Adrenal gland (tissue), 9 donors: ENCODE measurements at regions not wholly inside any gene's neighbourhood (a gene's known extent, or its start where the extent isn't known, plus 50 kb on each side); places are given as distances from the start of the nearest gene placed in this dataset.

Source experiments
- DNase-seq, 7 donors: peaks; one replicate each; pipeline ENCODE4 v3.0.0-alpha.2; 2019 to 2020
- H3K27ac ChIP-seq, 5 donors: fragments of 200-600 bp; sonication (generic) in 4 of 5; 1 replicate in 3 of 5; 2 replicates in 2 of 5; pipeline versions ENCODE4 v1.5.1 to v1.8.0; 2016 to 2020; ENCODE audit warnings: mild to moderate bottlenecking in 1 of 5
- H3K27me3 ChIP-seq: fragments of 200-600 bp; 2 replicates; pipeline ENCODE4 v1.8.0; 2021
- H3K36me3 ChIP-seq, 2 donors: fragments of 200-600 bp; replicated peaks in 1 of 2; 1 replicate in 1 of 2; 2 replicates in 1 of 2; pipeline versions ENCODE4 v1.5.1 to v1.8.0; 2018 to 2022
- H3K4me1 ChIP-seq, 2 donors: fragments of 200-600 bp; replicated peaks in 1 of 2; 1 replicate in 1 of 2; 2 replicates in 1 of 2; pipeline versions ENCODE4 v1.5.1 to v1.8.0; 2018 to 2021
- H3K4me3 ChIP-seq, 4 donors: fragments of 200-600 bp; sonication (generic) in 3 of 4; one replicate each; pipeline ENCODE4 v1.5.1; 2016 to 2018
- H3K9me3 ChIP-seq, 3 donors: fragments of 200-600 bp; sonication (generic) in 1 of 3; replicated peaks in 1 of 3; 1 replicate in 2 of 3; 2 replicates in 1 of 3; pipeline versions ENCODE4 v1.5.1 to v1.8.0; 2016 to 2021
- POLR2A ChIP-seq, 2 donors: fragments of 450-650 bp; IDR thresholded peaks; one replicate each; pipeline ENCODE4 v1.6.1; 2017; ENCODE audit warnings: antibody characterized with exemption in 2 of 2, mild to moderate bottlenecking in 2 of 2, moderate library complexity in 1 of 2
- whole genome bisulfite sequencing, 4 donors: extraction: QIAGEN DNeasy Blood & Tissue Kit in 2 of 4; methylation state at CpG; one replicate each; pipeline versions ENCODE4 v1.1.5 to v1.1.7; 2013 to 2017; 5-methylcytosine and 5-hydroxymethylcytosine counted together
- intact Hi-C, 2 donors: fragments of 100-400 bp; cut with DNase I; formaldehyde crosslinking; loops; one replicate each; pipeline versions ENCODE4 v1.14.1 to v1.15.0; 2022 to 2023
- TF ChIP-seq, protein P1 (sequence below), 6 experiments: fragments of 450-650 bp in 4 of 6; fragments of 200-600 bp in 2 of 6; sonication (generic) in 1 of 6; IDR thresholded peaks; 1 replicate in 5 of 6; 2 replicates in 1 of 6; pipeline versions ENCODE4 v1.5.1 to v1.8.0; 2016 to 2021; ENCODE audit warnings: antibody characterized with exemption in 6 of 6, mild to moderate bottlenecking in 2 of 6, moderate library complexity in 1 of 6
- donor health status: healthy with polysubstance abuse.
- donor health status: Bipolar disorder and iron deficiency.
- donor health status: DM: yes; HTN: yes; CAD: no.
- donor health status: DM: no; HTN: no; CAD: no.
- donor health status: DM: no; HTN: no; CAD: no.

GRCh38 chr4:155569960-155570515, 96.6 kb upstream of the GUCY1A1 start:
- Histone ChIP-seq H3K9me3 (no peaks in the 10 kb centered on the region), H3K36me3 (no peaks in the 10 kb centered on the region), H3K27me3 (no peaks in the 10 kb centered on the region), H3K4me3 (no peak overlapping the region), H3K4me1 (no peaks in the 10 kb centered on the region), H3K27ac (no peak overlapping the region)
- DNase-seq, result no peak
- TF ChIP-seq, protein P1, sequence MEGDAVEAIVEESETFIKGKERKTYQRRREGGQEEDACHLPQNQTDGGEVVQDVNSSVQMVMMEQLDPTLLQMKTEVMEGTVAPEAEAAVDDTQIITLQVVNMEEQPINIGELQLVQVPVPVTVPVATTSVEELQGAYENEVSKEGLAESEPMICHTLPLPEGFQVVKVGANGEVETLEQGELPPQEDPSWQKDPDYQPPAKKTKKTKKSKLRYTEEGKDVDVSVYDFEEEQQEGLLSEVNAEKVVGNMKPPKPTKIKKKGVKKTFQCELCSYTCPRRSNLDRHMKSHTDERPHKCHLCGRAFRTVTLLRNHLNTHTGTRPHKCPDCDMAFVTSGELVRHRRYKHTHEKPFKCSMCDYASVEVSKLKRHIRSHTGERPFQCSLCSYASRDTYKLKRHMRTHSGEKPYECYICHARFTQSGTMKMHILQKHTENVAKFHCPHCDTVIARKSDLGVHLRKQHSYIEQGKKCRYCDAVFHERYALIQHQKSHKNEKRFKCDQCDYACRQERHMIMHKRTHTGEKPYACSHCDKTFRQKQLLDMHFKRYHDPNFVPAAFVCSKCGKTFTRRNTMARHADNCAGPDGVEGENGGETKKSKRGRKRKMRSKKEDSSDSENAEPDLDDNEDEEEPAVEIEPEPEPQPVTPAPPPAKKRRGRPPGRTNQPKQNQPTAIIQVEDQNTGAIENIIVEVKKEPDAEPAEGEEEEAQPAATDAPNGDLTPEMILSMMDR (IDR thresholded peaks at IDR 0.05), result no peak
- no peak for TF ChIP-seq POLR2A (IDR thresholded peaks at IDR 0.05)
- intact Hi-C loops, result no loop called here
- 61 to 76% (median 68%) methylated on average over 4 of the region's 4 CpGs for WGBS, 4 donors

- no peak for DNase-seq
- H3K36me3 ChIP-seq, result no peaks in the 10 kb centered on the region
- no peak overlapping the region for H3K4me3 ChIP-seq
- H3K4me1 ChIP-seq, result no peaks in the 10 kb centered on the region
- WGBS, 4 donors, result 54 to 88% (median 78%) methylated on average over 1 to 3 of the region's 3 CpGs
- intact Hi-C loops, result no loop called here
- no peak for TF ChIP-seq POLR2A (IDR thresholded peaks at IDR 0.05)
- TF ChIP-seq, protein P1 (IDR thresholded peaks at IDR 0.05), result no peak
- H3K27me3 ChIP-seq, result no peaks in the 10 kb centered on the region
- H3K9me3 ChIP-seq, result no peaks in the 10 kb centered on the region
- H3K27ac ChIP-seq, result no peak overlapping the region
These were observed 97.2 kb upstream of the GUCY1A1 start for GRCh38 chr4:155569471-155569870.

- Histone ChIP-seq H3K4me1 (no peaks in the 10 kb centered on the region), H3K9me3 (no peaks in the 10 kb centered on the region), H3K36me3 (no peaks in the 10 kb centered on the region), H3K27me3 (no peaks in the 10 kb centered on the region), H3K27ac (no peak overlapping the region), H3K4me3 (no peak overlapping the region)
- DNase-seq, result no peak
- WGBS, 4 donors, result 74 to 88% (median 82%) methylated on average over 4 of the region's 4 CpGs
- intact Hi-C loops, result no loop called here
- no peak for TF ChIP-seq POLR2A (IDR thresholded peaks at IDR 0.05)
- TF ChIP-seq, protein P1 (IDR thresholded peaks at IDR 0.05), result no peak
These were observed 97.9 kb upstream of the GUCY1A1 start for GRCh38 chr4:155568641-155569220.

- intact Hi-C loops, result no loop called here
- WGBS, 4 donors, result 73 to 96% (median 83%) methylated on average over 1 of the region's 1 CpG
- Histone ChIP-seq H3K36me3 (no peaks in the 10 kb centered on the region), H3K4me3 (no peak overlapping the region), H3K27me3 (no peaks in the 10 kb centered on the region), H3K9me3 (no peaks in the 10 kb centered on the region), H3K4me1 (no peaks in the 10 kb centered on the region), H3K27ac (no peak overlapping the region)
- TF ChIP-seq, protein P1 (IDR thresholded peaks at IDR 0.05), result no peak
- no peak for TF ChIP-seq POLR2A (IDR thresholded peaks at IDR 0.05)
- DNase-seq, result no peak
These were observed 100.3 kb upstream of the GUCY1A1 start for GRCh38 chr4:155566354-155566753.
